ENCODE measurements at regions not wholly inside any gene's neighbourhood (a gene's known extent, or its start where the extent isn't known, plus 50 kb on each side); places are given as distances from the start of the nearest gene placed in this dataset.

GRCh38 chr6:164478426-164478825 lies 831.0 kb downstream of the C6orf118 start:
- DNase-seq (ENCODE audit: low spot score), result no peak
- no peak for TF ChIP-seq CTCF (IDR thresholded peaks at IDR 0.05)
- no peak for ATAC-seq (ENCODE audit: low FRiP score)

DNA sequence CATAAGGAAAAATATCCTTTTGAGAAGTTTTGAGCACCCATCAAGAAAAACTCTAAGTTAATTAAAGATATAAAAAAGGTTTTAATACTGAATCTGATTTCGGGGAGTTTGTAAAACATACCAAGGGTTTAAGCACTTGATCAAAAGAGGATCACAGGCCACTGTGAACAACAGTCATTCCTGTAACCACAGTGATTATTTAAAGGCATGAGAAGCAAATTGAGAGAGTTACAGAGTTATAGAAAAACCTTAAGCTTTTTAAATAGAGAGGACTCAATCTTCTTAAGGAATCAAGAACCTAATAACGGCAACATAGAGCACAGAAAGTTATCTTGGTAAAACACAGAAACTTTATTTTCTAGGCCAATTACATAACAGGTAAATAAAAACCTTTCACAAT lies 831.6 kb downstream of the C6orf118 start:
- TF ChIP-seq CTCF (IDR thresholded peaks at IDR 0.05), result no peak
- no peak for DNase-seq (ENCODE audit: low spot score)
- no peak for ATAC-seq (ENCODE audit: low FRiP score)

DNA sequence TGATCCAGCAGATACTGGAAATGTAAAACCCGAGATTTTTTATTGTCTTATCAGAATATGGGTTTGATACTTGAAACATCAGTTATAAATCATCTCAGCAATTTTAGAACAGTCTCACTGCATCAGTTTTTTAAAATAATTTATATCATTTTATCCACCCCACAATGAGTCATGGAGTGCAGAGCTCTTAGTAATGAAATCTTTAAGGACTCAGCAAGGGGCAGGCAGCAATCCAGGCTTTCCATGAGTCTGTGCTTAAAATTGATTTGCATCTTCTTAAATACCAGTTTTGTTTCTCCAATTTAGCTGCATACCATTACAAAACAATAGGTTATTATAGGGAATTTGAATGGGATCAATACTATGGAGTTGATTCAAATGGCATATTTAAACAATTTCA lies 832.3 kb downstream of the C6orf118 start:
- ATAC-seq (ENCODE audit: low FRiP score), result no peak
- no peak for TF ChIP-seq CTCF (IDR thresholded peaks at IDR 0.05)
- DNase-seq (ENCODE audit: low spot score), result no peak

GRCh38 chr6:164469276-164469949 lies 840.0 kb downstream of the C6orf118 start:
- no peak for TF ChIP-seq CTCF (IDR thresholded peaks at IDR 0.05)
- DNase-seq (ENCODE audit: low spot score) (no peak), ATAC-seq (ENCODE audit: low FRiP score) (no peak)

GRCh38 chr6:164455835-164456234 lies 853.6 kb downstream of the C6orf118 start:
- DNase-seq (ENCODE audit: low spot score) (no peak), ATAC-seq (ENCODE audit: low FRiP score) (no peak)
- no peak for TF ChIP-seq CTCF (IDR thresholded peaks at IDR 0.05)

DNA sequence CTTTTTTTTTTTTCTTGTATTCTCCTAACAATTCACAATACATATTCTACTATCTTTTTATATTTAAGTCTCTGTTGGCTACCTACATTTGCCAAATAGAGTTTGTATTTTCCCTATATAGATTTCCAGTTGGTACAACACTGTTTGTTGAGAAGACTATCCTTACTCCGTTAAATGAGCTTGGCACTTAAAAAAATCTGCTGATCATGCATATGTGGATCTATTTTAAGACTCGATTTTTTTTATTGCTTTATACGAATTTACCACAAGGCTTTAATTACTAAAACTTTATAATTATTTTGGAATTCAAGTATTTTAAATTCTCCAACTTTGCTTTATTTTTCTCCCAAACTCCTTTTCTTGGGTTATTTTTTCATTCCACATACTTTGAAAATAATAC lies 855.6 kb downstream of the C6orf118 start:
- ATAC-seq (ENCODE audit: low FRiP score), result no peak
- TF ChIP-seq CTCF (IDR thresholded peaks at IDR 0.05), result no peak

DNA sequence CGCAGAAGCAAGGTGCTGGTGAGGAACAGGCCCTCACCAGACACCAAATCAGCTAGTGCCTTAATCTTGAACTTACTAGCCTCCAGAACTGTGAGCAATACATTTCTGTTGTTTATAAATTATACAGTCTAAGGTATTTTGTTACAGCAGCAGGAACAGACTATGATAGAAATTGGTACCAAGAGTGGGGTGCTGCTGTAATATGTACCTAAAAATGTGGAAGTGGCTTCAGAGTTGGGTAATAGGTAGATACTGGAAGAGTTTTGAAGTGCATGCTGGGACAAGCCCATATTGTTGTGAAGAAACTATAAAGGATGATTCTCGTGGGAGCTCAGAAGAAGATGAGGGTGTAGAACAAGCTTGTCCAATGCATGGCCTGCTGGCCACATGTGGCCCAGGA lies 866.8 kb downstream of the C6orf118 start:
- no peak for DNase-seq (ENCODE audit: low spot score)
- ATAC-seq (ENCODE audit: low FRiP score), result no peak
- TF ChIP-seq CTCF (IDR thresholded peaks at IDR 0.05), result no peak

More for the DNA sequence above, 855.6 kb downstream of the C6orf118 start:
- DNase-seq (ENCODE audit: low spot score), result no peak
